ENCODE measurements at regions not wholly inside any gene's neighbourhood (a gene's known extent, or its start where the extent isn't known, plus 50 kb on each side); places are given as distances from the start of the nearest gene placed in this dataset.

DNA sequence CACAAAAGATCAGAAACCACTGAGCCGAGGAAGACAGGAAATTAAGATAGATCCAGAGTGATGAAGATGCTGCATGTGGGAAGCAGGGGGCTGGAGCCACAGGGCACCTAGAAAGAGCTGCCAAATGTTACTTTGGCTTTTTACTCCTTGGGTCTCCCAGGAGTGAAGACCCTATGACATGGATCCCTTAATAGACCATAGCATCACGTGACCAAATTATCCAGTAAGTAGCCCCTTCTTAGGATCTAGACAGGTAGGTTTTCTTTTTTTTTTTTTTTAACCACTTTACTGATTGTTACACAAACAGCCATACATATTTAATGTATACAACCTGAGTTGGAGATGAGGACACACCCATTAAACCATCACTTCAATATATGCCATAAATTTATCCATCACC lies 183.9 kb upstream of the SOX21 start:
- TF ChIP-seq POLR2A (IDR thresholded peaks at IDR 0.05), result no peak
- TF ChIP-seq, protein P1, sequence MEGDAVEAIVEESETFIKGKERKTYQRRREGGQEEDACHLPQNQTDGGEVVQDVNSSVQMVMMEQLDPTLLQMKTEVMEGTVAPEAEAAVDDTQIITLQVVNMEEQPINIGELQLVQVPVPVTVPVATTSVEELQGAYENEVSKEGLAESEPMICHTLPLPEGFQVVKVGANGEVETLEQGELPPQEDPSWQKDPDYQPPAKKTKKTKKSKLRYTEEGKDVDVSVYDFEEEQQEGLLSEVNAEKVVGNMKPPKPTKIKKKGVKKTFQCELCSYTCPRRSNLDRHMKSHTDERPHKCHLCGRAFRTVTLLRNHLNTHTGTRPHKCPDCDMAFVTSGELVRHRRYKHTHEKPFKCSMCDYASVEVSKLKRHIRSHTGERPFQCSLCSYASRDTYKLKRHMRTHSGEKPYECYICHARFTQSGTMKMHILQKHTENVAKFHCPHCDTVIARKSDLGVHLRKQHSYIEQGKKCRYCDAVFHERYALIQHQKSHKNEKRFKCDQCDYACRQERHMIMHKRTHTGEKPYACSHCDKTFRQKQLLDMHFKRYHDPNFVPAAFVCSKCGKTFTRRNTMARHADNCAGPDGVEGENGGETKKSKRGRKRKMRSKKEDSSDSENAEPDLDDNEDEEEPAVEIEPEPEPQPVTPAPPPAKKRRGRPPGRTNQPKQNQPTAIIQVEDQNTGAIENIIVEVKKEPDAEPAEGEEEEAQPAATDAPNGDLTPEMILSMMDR (IDR thresholded peaks at IDR 0.05), result no peak

All from esophagus squamous epithelium (tissue), 4 donors.